KOPT-K1 (cell line): ENCODE measurements at regions not wholly inside any gene's neighbourhood (a gene's known extent, or its start where the extent isn't known, plus 50 kb on each side); places are given as distances from the start of the nearest gene placed in this dataset.

Experiments
- H3K27ac ChIP-seq: fragments of 200-600 bp; sonication (generic); 2 replicates; pipeline ENCODE4 v1.5.1; 2016; ENCODE audit warnings: antibody characterized with exemption, mild to moderate bottlenecking, low read depth, low read length; ENCODE audit not compliant: poor library complexity, severe bottlenecking
- H3K36me3 ChIP-seq: fragments of 200-600 bp; sonication (generic); 2 replicates; pipeline ENCODE4 v1.5.1; 2017; ENCODE audit warnings: antibody characterized with exemption, mild to moderate bottlenecking, low read length, moderate library complexity; ENCODE audit not compliant: insufficient read depth
- H3K9me3 ChIP-seq: fragments of 200-600 bp; sonication (generic); 2 replicates; pipeline ENCODE4 v1.5.1; 2017; ENCODE audit warnings: antibody characterized with exemption, low read length, mild to moderate bottlenecking; ENCODE audit not compliant: insufficient read depth, poor library complexity, severe bottlenecking

- Histone ChIP-seq H3K36me3 (no peaks in the 10 kb centered on the region), H3K27ac (no peak overlapping the region), H3K9me3 (no peaks in the 10 kb centered on the region)
Measured at GRCh38 chr10:106106114-106106513, 1058.4 kb downstream of the SORCS1 start.

GRCh38 chr10:106089855-106090254 lies 1074.7 kb downstream of the SORCS1 start:
- Histone ChIP-seq H3K9me3 (no peaks in the 10 kb centered on the region), H3K36me3 (no peaks in the 10 kb centered on the region), H3K27ac (no peak overlapping the region)

- Histone ChIP-seq H3K27ac (no peak overlapping the region), H3K9me3 (no peaks in the 10 kb centered on the region), H3K36me3 (no peaks in the 10 kb centered on the region)
Measured at GRCh38 chr10:106086391-106086790, 1078.1 kb downstream of the SORCS1 start.

DNA sequence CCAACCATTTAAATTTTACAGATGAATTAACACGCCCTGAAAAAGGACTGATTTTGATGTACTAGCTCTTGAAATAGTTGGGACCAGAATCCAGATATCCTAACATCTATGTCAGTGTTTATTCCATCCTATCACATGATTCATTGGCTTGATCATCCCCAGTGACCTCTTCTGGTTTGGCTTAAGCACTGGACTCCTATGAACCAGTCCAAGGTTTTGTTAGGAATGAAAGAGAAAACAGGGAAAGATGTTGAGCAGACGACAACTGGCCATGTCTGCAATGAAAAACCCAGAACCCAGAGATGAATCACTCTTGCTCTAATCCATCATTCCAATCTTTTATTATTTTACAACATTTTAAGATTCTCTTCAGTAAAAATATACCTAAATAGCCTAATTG lies 1080.9 kb downstream of the SORCS1 start:
- Histone ChIP-seq H3K27ac (no peak overlapping the region), H3K9me3 (no peaks in the 10 kb centered on the region)

DNA sequence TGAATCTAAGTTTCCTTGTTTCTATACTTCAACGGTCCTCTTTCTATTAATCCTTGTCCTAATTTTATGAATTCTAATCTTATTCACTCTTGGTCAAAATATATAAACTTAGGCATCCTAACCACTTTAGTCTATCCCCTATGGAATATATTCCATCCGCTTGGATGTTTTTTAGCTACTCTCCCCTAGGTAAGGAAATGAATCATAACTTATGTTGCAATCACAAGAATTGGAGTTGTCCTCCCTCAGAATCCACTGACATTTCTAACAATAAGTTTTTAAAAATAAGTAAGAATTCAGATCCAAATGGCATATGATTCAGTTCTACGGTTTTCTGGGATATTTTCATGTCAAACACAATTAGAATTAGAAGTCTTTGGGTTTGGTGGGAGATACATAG lies 1081.6 kb downstream of the SORCS1 start:
- H3K36me3 ChIP-seq: no peaks in the 10 kb centered on the region
- H3K9me3 ChIP-seq: no peaks in the 10 kb centered on the region
- H3K27ac ChIP-seq: no peak overlapping the region

More for the DNA sequence above, 1080.9 kb downstream of the SORCS1 start:
- H3K36me3 ChIP-seq: no peaks in the 10 kb centered on the region

DNA sequence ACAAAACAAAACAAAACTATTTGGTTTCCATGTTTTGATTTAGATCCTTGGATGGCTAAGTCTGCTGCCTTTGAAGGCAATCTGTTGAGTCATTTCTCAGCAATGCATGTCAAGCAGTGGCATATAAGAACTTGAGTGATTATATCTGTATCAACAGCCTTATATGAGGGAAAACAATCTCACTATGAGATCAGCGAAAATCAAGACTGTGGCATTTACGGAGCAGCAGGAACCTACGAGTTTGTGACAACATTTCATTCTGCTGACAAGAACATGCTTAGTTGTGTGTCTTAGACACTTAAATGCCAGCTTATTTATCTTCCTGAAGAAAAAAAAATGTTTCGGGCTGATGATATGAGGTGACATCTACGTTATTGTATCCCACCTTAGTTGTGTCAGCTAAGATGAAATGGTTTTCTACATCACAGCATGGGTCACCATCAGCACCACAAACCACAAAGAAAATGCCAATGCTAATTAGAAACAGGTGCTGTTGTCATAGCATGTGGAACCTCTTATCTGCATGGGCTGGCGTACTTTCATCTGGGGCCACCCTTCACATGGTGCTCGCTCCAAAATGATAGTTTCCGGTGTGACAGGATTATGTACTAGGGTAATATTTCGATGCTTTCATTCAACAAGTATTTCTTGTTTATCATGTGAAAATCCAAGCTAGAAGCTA lies 1085.5 kb downstream of the SORCS1 start:
- no peaks in the 10 kb centered on the region for H3K9me3 ChIP-seq

GRCh38 chr10:106076496-106076895 lies 1088.0 kb downstream of the SORCS1 start:
- H3K27ac ChIP-seq: no peak overlapping the region
- H3K36me3 ChIP-seq: no peaks in the 10 kb centered on the region
- no peaks in the 10 kb centered on the region for H3K9me3 ChIP-seq

More for the DNA sequence above, 1085.5 kb downstream of the SORCS1 start:
- H3K27ac ChIP-seq: no peak overlapping the region
- H3K36me3 ChIP-seq: no peaks in the 10 kb centered on the region

- H3K27ac ChIP-seq: no peak overlapping the region
- H3K9me3 ChIP-seq: no peaks in the 10 kb centered on the region
- H3K36me3 ChIP-seq: no peaks in the 10 kb centered on the region
Measured at GRCh38 chr10:106053061-106053460, 1111.4 kb downstream of the SORCS1 start.

DNA sequence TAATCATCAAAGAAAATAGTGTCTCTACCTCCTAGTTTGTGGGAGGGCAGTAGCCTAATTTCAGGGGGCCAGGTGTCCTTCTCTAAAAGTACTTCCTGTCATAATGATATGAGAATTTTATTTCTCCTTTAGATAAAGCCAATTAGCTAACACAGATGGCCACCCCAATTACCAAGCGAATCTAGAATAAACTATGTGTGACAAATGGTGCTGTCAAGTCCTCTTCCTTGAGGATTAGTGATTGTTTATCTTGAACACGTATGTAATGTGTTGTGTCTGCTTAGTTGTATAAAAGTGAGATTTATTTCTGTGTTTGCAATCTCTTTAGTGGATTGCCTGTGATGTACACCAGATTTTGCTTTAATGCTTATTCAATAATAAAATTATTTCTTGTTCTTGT lies 1120.0 kb downstream of the SORCS1 start:
- Histone ChIP-seq H3K36me3 (no peaks in the 10 kb centered on the region), H3K27ac (no peak overlapping the region), H3K9me3 (no peaks in the 10 kb centered on the region)

GRCh38 chr10:106043863-106044262 lies 1120.6 kb downstream of the SORCS1 start:
- Histone ChIP-seq H3K27ac (no peak overlapping the region), H3K9me3 (no peaks in the 10 kb centered on the region), H3K36me3 (no peaks in the 10 kb centered on the region)

DNA sequence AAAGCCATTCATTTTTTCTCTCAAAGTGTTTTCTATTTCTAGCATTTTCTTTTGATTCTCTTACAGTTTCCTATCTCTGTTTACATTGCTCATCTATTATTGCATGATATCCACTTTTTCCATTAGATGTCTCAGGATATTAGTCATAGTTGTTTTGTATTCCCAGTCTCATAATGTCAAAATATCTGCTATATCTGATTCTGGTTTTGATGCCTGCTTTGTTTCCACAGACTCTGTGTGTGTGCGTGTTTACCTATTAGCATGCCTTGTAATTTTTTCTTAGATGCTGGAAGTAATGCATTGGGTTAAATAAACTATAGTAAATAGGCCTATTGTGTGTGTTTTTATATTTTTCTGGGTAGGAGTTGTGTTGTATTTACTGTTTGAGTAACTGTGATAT lies 1126.3 kb downstream of the SORCS1 start:
- no peaks in the 10 kb centered on the region for H3K36me3 ChIP-seq
- no peak overlapping the region for H3K27ac ChIP-seq
- no peaks in the 10 kb centered on the region for H3K9me3 ChIP-seq

GRCh38 chr10:106033065-106033464 lies 1131.4 kb downstream of the SORCS1 start:
- Histone ChIP-seq H3K36me3 (no peaks in the 10 kb centered on the region), H3K27ac (no peak overlapping the region), H3K9me3 (no peaks in the 10 kb centered on the region)

DNA sequence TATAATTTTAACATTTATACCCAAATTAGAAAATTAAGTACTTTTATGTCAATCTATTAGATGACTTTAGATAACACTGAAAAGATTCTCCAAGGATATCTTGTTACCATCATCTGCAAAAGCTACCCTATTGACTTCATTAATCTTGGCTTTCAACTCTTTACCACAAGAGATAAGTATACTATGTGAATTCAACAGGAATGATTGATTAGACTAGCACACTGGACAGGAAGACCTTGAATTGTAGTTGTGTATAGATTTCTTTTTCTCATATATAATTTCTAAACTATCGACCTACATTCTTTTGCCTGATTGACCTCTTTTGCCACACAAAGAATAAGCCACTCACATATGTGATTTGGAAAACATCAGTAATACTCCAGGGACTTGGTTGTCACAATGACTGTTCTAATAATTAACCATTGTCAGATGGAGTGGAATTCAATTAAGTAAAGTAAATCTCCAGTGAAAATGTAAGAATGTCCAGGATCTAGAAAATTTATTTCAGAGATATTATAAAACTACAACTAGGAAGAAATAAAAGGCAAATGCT lies 1132.0 kb downstream of the SORCS1 start:
- H3K36me3 ChIP-seq: no peaks in the 10 kb centered on the region
- H3K9me3 ChIP-seq: no peaks in the 10 kb centered on the region
- no peak overlapping the region for H3K27ac ChIP-seq

GRCh38 chr10:106027240-106027639 lies 1137.3 kb downstream of the SORCS1 start:
- Histone ChIP-seq H3K27ac (no peak overlapping the region), H3K9me3 (no peaks in the 10 kb centered on the region), H3K36me3 (no peaks in the 10 kb centered on the region)

DNA sequence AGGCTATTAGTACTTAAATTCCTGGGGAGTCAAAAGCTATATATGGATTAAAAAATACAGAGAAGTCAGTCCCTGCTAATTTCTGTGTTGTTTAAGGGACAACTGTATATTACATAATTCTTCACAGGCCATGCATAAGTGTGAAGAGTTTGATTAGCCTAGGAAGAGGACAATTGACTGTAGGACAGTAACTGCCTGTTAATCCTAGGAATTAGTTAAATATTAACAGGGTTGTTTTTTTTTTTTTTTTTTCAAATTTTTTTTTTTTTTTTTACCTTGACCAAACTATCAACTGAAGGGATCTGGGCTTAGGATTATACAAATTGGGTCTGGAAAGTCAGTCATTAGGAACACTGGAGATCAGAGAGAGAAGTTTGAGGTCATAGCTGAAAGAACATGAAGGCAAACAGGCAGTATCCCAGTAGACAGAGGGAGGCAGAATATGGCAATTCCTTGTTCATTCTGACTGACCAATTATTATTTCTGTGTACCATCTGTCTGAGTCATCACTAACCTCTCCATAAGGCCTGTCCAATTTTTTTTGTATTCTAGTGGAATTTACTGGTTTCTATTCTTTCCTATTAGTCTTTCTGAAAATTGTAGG lies 1139.2 kb downstream of the SORCS1 start:
- no peaks in the 10 kb centered on the region for H3K9me3 ChIP-seq
- no peak overlapping the region for H3K27ac ChIP-seq
- H3K36me3 ChIP-seq: no peaks in the 10 kb centered on the region

- Histone ChIP-seq H3K9me3 (no peaks in the 10 kb centered on the region), H3K36me3 (no peaks in the 10 kb centered on the region), H3K27ac (no peak overlapping the region)
Measured at GRCh38 chr10:106023329-106023728, 1141.2 kb downstream of the SORCS1 start.
